ENCODE measurements at regions not wholly inside any gene's neighbourhood (a gene's known extent, or its start where the extent isn't known, plus 50 kb on each side); places are given as distances from the start of the nearest gene placed in this dataset.

- DNase-seq (ENCODE audit: low spot score), result no peak
Measured at GRCh38 chr10:128936392-128936791, 530.6 kb upstream of the MGMT start.

GRCh38 chr10:128938558-128938957, 528.5 kb upstream of the MGMT start:
- no peak for DNase-seq (ENCODE audit: low spot score)

DNA sequence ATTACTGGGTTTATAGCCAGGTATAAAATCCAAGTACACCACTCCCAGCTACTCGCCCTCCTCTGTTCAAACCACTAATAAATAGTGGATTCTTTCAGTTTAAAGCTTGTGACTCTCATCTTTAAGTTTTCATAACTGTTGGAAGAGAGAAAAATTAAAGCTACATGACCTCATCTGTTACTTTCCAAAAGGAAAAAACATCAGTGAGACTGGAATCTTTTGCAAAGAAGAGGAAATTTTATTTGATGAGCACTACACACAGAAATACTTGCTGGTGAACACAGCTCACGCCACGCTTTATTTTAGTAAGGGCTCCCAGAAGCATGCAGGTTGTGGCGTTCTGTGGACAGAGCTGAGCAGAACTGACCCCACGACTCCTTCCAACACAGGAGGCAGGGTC, 527.0 kb upstream of the MGMT start:
- DNase-seq (ENCODE audit: low spot score), result no peak

- DNase-seq (ENCODE audit: low spot score), result peak; percentile 3
Measured at GRCh38 chr10:128943111-128943510, 523.9 kb upstream of the MGMT start.

DNA sequence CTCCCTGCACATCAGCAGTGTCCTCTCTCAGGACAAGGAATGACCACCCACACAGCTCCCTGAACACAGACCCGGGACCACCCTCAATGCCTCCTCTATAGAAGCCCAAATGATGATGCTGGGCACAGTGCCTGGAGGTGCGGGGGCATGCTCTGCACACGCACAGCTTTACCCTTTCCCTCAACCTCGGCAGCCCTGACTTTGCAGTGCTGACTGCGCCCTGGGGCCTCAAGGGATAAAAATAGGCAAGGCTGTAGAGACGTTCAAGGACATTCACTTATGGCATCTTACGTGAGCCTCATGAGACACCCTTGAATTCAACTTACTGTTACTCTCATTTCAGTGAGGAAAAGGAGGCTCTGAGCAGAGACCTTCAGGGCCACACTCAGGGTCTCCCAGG, 521.6 kb upstream of the MGMT start:
- DNase-seq (ENCODE audit: low spot score), result no peak

- no peak for DNase-seq (ENCODE audit: low spot score)
Measured at GRCh38 chr10:128950159-128950915, 516.7 kb upstream of the MGMT start.

- no peak for DNase-seq (ENCODE audit: low spot score)
Measured at GRCh38 chr10:128950916-128951275, 516.1 kb upstream of the MGMT start.

- no peak for DNase-seq (ENCODE audit: low spot score)
Measured at GRCh38 chr10:128952856-128953255, 514.2 kb upstream of the MGMT start.

GRCh38 chr10:128956149-128956548, 510.9 kb upstream of the MGMT start:
- no peak for DNase-seq (ENCODE audit: low spot score)

GRCh38 chr10:128957221-128957620, 509.8 kb upstream of the MGMT start:
- no peak for DNase-seq (ENCODE audit: low spot score)

DNA sequence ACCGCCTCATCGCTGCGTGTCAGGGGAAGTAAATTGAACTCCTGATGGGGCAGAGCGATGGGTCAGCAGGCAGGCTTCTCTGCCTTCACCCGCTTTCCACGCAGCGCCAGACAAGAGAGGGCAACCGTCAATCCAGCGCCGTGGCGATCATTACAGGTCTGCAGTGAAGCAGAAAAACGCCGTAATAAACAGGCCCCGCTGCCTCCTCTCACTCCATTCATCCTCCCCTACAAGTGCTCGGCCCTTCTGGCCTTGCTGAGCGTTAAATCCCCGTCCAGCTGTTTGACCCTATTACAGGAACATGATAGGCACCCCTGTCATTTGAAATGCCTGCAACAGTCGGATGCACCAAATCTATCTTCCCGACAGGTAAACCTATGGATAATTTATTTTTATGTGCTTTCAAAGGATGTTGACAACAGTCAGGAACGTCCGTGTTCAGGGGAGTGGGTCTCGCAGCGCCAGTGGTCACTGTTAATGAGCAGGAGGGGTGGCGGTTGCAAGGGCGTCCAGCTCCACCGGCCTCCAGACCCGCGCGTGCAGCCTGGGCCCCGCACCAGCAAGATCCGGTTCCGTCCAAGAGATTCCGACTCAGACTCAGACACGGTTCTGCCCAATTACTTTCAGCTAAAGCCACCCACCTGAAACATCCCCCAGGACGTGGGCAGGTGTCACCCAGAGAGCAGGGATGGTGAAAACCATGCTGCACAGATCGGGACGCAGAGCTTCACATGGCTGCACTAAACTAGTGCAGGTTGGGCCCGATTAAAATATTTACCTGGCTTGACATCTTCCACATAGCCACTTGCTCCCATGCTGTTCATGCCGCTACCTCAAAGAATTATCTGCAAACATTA, 508.0 kb upstream of the MGMT start:
- DNase-seq (ENCODE audit: low spot score), result no peak

GRCh38 chr10:128959746-128960145, 507.3 kb upstream of the MGMT start:
- no peak for DNase-seq (ENCODE audit: low spot score)

GRCh38 chr10:128960517-128960916, 506.5 kb upstream of the MGMT start:
- DNase-seq (ENCODE audit: low spot score), result no peak

DNA sequence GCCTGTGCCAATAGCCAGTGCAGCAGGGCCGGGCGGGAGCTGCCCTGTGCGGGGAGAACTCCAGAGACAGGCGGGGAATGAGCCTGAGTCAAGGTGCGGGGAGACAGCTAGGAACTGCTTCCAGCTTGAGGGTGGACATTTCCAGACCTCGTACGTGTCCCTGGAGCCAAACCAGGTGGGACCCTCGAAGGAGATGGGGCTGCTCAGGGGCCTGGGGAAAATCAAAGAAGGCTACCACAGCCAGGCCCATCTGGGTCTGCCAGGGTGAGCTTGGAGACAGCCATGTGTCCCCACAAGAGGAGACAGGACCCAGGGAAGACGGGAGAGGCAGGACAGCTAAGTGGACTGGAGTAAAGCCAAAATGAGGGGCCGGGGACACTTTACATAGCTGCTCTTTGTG, 504.9 kb upstream of the MGMT start:
- no peak for DNase-seq (ENCODE audit: low spot score)

GRCh38 chr10:128963211-128964099, 503.6 kb upstream of the MGMT start:
- no peak for DNase-seq (ENCODE audit: low spot score)

DNA sequence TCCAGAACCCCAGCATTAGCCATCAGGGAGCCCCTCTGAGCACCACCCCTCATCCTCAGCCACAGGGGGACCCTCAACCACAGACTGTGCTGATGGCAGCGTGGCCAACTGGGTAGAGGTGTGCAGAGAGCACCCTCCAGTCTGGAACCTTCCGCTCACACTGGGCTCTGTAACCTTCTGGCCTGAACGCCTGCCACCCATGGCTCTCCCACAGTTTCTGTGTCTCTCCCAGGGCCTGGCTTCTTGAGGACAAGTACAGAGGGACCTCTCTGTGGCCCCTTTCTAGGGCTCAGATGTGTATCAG, 503.0 kb upstream of the MGMT start:
- DNase-seq (ENCODE audit: low spot score), result no peak

GRCh38 chr10:128967980-128968756, 498.9 kb upstream of the MGMT start:
- DNase-seq (ENCODE audit: low spot score), result no peak

DNA sequence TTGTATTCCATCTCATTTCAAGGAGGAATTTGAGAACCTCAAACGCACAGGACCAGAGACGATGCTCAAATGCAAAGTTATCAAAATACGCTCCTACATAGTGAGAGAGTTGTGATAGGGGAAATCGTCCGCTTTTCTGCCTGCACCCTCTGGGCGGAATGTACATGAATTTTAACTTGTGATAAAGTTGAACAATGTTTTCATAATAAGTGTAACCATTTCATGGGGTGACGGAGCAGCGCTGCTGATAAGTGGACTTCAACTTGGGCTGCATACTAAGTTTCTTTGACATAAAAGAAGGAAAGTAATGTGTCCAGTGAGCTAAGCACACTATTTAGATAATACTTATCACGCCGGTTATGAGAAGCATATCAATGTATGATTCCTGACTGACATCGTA, 497.5 kb upstream of the MGMT start:
- DNase-seq (ENCODE audit: low spot score), result no peak

GRCh38 chr10:128971374-128972035, 495.5 kb upstream of the MGMT start:
- DNase-seq (ENCODE audit: low spot score), result no peak

- no peak for DNase-seq (ENCODE audit: low spot score)
Measured at GRCh38 chr10:128972036-128972405, 495.0 kb upstream of the MGMT start.

DNA sequence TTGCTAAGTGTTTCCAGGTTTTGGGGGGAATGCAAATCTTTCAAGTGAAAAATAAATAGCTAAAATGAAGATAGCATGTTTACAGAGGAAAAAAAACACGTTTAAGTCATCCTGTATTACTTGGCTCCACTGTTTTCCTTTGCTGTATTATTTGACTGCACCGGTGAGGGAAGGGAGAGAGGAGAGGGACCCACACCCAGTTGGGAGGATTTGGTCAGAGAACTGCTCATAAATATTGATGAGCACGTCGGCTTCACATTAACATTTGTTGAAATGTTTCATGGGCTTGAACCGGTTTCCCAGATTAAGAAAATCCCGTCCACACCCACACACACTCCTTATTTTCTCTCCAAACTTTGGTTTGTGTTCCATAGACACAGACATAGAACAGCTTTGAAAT, 493.8 kb upstream of the MGMT start:
- no peak for DNase-seq (ENCODE audit: low spot score)

Data from globus pallidus (tissue), 1 donor.